Fibroblast of lung (primary cell): ENCODE measurements at regions not wholly inside any gene's neighbourhood (a gene's known extent, or its start where the extent isn't known, plus 50 kb on each side); places are given as distances from the start of the nearest gene placed in this dataset.

Experiments
- DNase-seq, 2 donors: peaks; one replicate each; pipeline versions ENCODE4 v3.0.0 to v3.0.0-alpha.2; 2010; ENCODE audit warnings: low read depth in 2 of 2
- H2AFZ ChIP-seq: 2 replicates; pipeline ENCODE4 v1.5.1; 2012; ENCODE audit warnings: low read length, control low read depth, inconsistent platforms
- H3K27ac ChIP-seq: 2 replicates; pipeline ENCODE4 v1.5.1; 2011; ENCODE audit warnings: low read length, control low read depth; ENCODE audit not compliant: insufficient read depth
- H3K27me3 ChIP-seq: 2 replicates; pipeline ENCODE4 v1.5.1; 2011; ENCODE audit warnings: mild to moderate bottlenecking, low read length; ENCODE audit not compliant: control insufficient read depth, insufficient read depth
- H3K36me3 ChIP-seq: 2 replicates; pipeline ENCODE4 v1.5.1; 2011; ENCODE audit warnings: low read length; ENCODE audit not compliant: control insufficient read depth, insufficient read depth
- H3K4me1 ChIP-seq: 2 replicates; pipeline ENCODE4 v1.5.1; 2011; ENCODE audit warnings: low read length; ENCODE audit not compliant: control insufficient read depth, insufficient read depth; ENCODE audit errors: extremely low read depth
- H3K4me2 ChIP-seq: 2 replicates; pipeline ENCODE4 v1.5.1; 2011; ENCODE audit warnings: low read length, control low read depth; ENCODE audit not compliant: insufficient read depth; ENCODE audit errors: extremely low read depth
- H3K4me3 ChIP-seq, 4 experiments: fragments of 200-600 bp in 1 of 4; sonication (generic) in 1 of 4; replicated peaks in 1 of 4; 2 replicates each; pipeline ENCODE4 v1.5.1; 2011 to 2016; ENCODE audit warnings: low read length in 4 of 4, low read depth in 3 of 4, mild to moderate bottlenecking in 3 of 4, control low read depth in 2 of 4, inconsistent platforms in 1 of 4, mixed read lengths in 1 of 4; ENCODE audit not compliant: insufficient read depth in 1 of 4; ENCODE audit errors: control extremely low read depth in 1 of 4
- H3K79me2 ChIP-seq: 2 replicates; pipeline ENCODE4 v1.5.1; 2012; ENCODE audit warnings: mild to moderate bottlenecking, low read length, inconsistent platforms; ENCODE audit not compliant: control insufficient read depth, insufficient read depth
- H3K9ac ChIP-seq: 2 replicates; pipeline ENCODE4 v1.5.1; 2011; ENCODE audit warnings: mild to moderate bottlenecking, low read length, control low read depth; ENCODE audit not compliant: insufficient read depth
- H3K9me3 ChIP-seq: 2 replicates; pipeline ENCODE4 v1.5.1; 2012; ENCODE audit warnings: low read depth, low read length; ENCODE audit not compliant: control insufficient read depth, insufficient read depth
- H4K20me1 ChIP-seq: 2 replicates; pipeline ENCODE4 v1.5.1; 2011; ENCODE audit warnings: low read length; ENCODE audit not compliant: control insufficient read depth, insufficient read depth; ENCODE audit errors: extremely low read depth
- CTCF ChIP-seq, 2 donors: IDR thresholded peaks in 1 of 2; conservative IDR thresholded peaks in 1 of 2; 1 replicate in 1 of 2; 2 replicates in 1 of 2; pipeline ENCODE4 v1.5.1; 2011 to 2012; ENCODE audit warnings: low read length in 2 of 2, control low read depth in 1 of 2, inconsistent platforms in 1 of 2, low read depth in 1 of 2, mild to moderate bottlenecking in 1 of 2
- EZH2 ChIP-seq: IDR thresholded peaks from 2 replicates; pipeline ENCODE4 v1.5.1; 2012; ENCODE audit warnings: low read length, control low read depth, mild to moderate bottlenecking; ENCODE audit errors: missing control alignments

- TF ChIP-seq CTCF (conservative IDR thresholded peaks at IDR 0.05 in 1 of 2, IDR thresholded peaks at IDR 0.05 in 1 of 2; ENCODE audit: low read depth in 1 of 2, low read length in 2 of 2) = no peak
- no peak for TF ChIP-seq EZH2
- H3K9me3 ChIP-seq = no peaks in the 10 kb centered on the region
- DNase-seq = peak in 1 of 2 donors; percentile 20
- peak overlapping the region; percentile 46 for H3K27ac ChIP-seq
- no peaks in the 10 kb centered on the region for H3K36me3 ChIP-seq
- H3K4me1 ChIP-seq = peaks cover 8% of the 10 kb centered on the region
- no peak overlapping the region for H3K9ac ChIP-seq
- H2AFZ ChIP-seq = no peak overlapping the region
- no peaks in the 10 kb centered on the region for H3K27me3 ChIP-seq
- no peak overlapping the region for H3K4me3 ChIP-seq
- H4K20me1 ChIP-seq = no peaks in the 10 kb centered on the region
- no peaks in the 10 kb centered on the region for H3K79me2 ChIP-seq
- peak overlapping the region; percentile 33 for H3K4me2 ChIP-seq
These were observed 108.8 kb downstream of the AHR start for GRCh38 chr7:17407229-17407628.

DNA sequence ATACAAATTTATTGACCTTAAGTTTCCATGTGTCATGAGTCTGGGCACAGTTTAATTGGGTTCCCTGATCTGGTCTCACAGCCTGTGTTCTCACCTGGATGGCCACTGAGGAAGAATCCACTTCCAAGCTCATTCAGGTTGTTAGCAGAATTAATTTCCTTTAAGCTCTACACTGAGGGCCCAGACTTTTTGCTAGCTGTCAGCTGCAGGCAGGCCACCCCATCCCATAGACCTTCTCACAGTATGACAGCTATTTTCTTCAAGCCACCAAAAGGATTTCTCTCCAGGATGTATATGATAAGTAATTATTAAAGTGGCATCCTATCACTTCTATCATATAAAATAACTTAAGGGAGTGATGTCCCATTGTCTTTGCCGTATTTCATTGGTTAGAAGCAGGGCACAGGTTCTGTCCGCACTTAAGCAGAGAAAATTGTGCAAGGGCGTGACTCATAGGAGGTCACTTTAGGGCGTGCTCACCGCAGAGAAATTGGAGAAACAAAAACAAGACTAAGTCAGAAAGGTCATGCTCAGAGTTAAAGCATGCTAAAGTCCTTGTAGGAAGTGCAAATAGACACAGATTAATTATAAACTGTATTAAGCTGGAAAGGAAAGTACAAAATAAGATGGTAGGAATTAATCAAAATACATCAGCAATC, 109.9 kb downstream of the AHR start:
- Histone ChIP-seq H3K9ac (no peak overlapping the region), H2AFZ (no peak overlapping the region), H3K9me3 (no peaks in the 10 kb centered on the region), H3K4me2 (no peak overlapping the region), H3K27me3 (no peaks in the 10 kb centered on the region), H3K4me3 (no peak overlapping the region), H4K20me1 (no peaks in the 10 kb centered on the region), H3K79me2 (no peaks in the 10 kb centered on the region), H3K36me3 (no peaks in the 10 kb centered on the region), H3K27ac (peak overlapping the region; percentile 15), H3K4me1 (peaks cover 8% of the 10 kb centered on the region)
- no peak for TF ChIP-seq EZH2
- no peak for TF ChIP-seq CTCF (conservative IDR thresholded peaks at IDR 0.05 in 1 of 2, IDR thresholded peaks at IDR 0.05 in 1 of 2; ENCODE audit: low read depth in 1 of 2, low read length in 2 of 2)
- DNase-seq = peak; percentile 94 to 98

DNA sequence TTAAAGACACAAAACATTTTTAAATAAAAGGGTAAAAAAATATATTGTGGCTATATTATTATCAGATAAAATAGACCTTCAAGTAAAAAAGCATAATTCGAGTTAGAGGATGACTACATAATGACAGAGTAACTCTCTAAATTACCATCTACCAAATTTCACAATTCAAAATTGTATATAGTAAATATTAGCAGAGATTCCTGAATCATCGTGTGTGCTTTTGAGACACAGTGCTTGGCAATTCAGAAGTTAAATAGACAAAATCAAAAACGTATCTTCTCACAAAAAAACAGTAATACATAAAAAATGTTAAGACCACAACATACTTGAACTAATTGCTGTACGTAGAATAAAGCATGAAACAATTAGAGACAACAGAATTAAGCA, 110.4 kb downstream of the AHR start:
- peaks cover 8% of the 10 kb centered on the region for H3K4me1 ChIP-seq
- no peak overlapping the region for H2AFZ ChIP-seq
- H3K4me3 ChIP-seq = no peak overlapping the region
- H4K20me1 ChIP-seq = no peaks in the 10 kb centered on the region
- H3K79me2 ChIP-seq = no peaks in the 10 kb centered on the region
- DNase-seq = peak; percentile 43 to 71
- no peaks in the 10 kb centered on the region for H3K9me3 ChIP-seq
- H3K36me3 ChIP-seq = no peaks in the 10 kb centered on the region
- peak overlapping the region; percentile 9 for H3K27ac ChIP-seq
- H3K27me3 ChIP-seq = no peaks in the 10 kb centered on the region
- no peak for TF ChIP-seq EZH2
- H3K4me2 ChIP-seq = peak overlapping the region; percentile 45
- no peak overlapping the region for H3K9ac ChIP-seq
